H1 (cell line): ENCODE measurements at regions not wholly inside any gene's neighbourhood (a gene's known extent, or its start where the extent isn't known, plus 50 kb on each side); places are given as distances from the start of the nearest gene placed in this dataset.

Source experiments
- CTCF ChIA-PET: fragments of 300-600 bp; sonication (Branson Sonifier 250); formaldehyde crosslinking; loops from one replicate; lab custom pipeline; 2021; ENCODE audit not compliant: partially characterized antibody; lab: Charles Lee
- POLR2A ChIA-PET: fragments of 300-600 bp; sonication (Branson Sonifier 250); formaldehyde crosslinking; loops from one replicate; lab custom pipeline; 2021; ENCODE audit warnings: inconsistent platforms; ENCODE audit not compliant: partially characterized antibody; lab: Charles Lee
- DNase-seq, 2 experiments: peaks; one replicate each; pipeline versions ENCODE4 v3.0.0 to v3.0.0-alpha.2; 2010 to 2022; ENCODE audit warnings: low spot score in 2 of 2, low read depth in 1 of 2, mixed read lengths in 1 of 2
- FAIRE-seq: peaks from 2 replicates; lab custom pipeline; 2011; peaks lifted over from hg19 to GRCh38; lab: Jason Lieb, UNC
- H2AFZ ChIP-seq: 2 replicates; pipeline ENCODE4 v1.8.1; 2012; ENCODE audit warnings: low read length, inconsistent platforms
- H2AK5ac ChIP-seq: 2 replicates; pipeline ENCODE4 v1.6.1; 2013; ENCODE audit warnings: low read depth, low read length
- H2BK120ac ChIP-seq: replicated peaks from 2 replicates; pipeline ENCODE3; 2013; ENCODE audit warnings: low read depth, low read length, inconsistent platforms
- H2BK12ac ChIP-seq: 2 replicates; pipeline ENCODE4 v1.6.1; 2013; ENCODE audit warnings: low read depth, low read length
- H2BK15ac ChIP-seq: 2 replicates; pipeline ENCODE4 v1.6.1; 2013; ENCODE audit warnings: low read length
- H2BK20ac ChIP-seq: 2 replicates; pipeline ENCODE4 v1.6.1; 2013; ENCODE audit warnings: low read length
- H2BK5ac ChIP-seq: 2 replicates; pipeline ENCODE4 v1.6.1; 2013; ENCODE audit warnings: low read depth, low read length
- H3K14ac ChIP-seq: 2 replicates; pipeline ENCODE4 v1.6.1; 2013; ENCODE audit warnings: inconsistent platforms; ENCODE audit not compliant: insufficient read length
- H3K18ac ChIP-seq: 2 replicates; pipeline ENCODE4 v1.6.1; 2013; ENCODE audit warnings: low read length; ENCODE audit errors: extremely low read depth
- H3K23ac ChIP-seq: 2 replicates; pipeline ENCODE4 v1.6.1; 2013; ENCODE audit warnings: inconsistent platforms; ENCODE audit not compliant: insufficient read length
- H3K23me2 ChIP-seq: 2 replicates; pipeline ENCODE4 v1.6.1; 2013; ENCODE audit warnings: low read depth, low read length
- H3K27ac ChIP-seq: 2 replicates; pipeline ENCODE4 v1.6.1; 2011; ENCODE audit warnings: low read depth, low read length, inconsistent platforms
- H3K27me3 ChIP-seq, 4 experiments: replicated peaks in 1 of 4; 1 replicate in 1 of 4; 2 replicates in 3 of 4; pipeline versions ENCODE4 v1.6.1 to v1.8.1; 2011 to 2013; ENCODE audit warnings: low read length in 3 of 4, mild to moderate bottlenecking in 3 of 4, inconsistent platforms in 2 of 4, mixed read lengths in 2 of 4, moderate library complexity in 1 of 4; ENCODE audit not compliant: control insufficient read depth in 3 of 4, insufficient read depth in 3 of 4; ENCODE audit errors: extremely low read depth in 1 of 4
- H3K36me3 ChIP-seq, 4 experiments: 2 replicates each; pipeline versions ENCODE4 v1.6.1 to v1.8.1; 2011 to 2013; ENCODE audit warnings: mild to moderate bottlenecking in 4 of 4, low read length in 3 of 4, moderate library complexity in 2 of 4, control low read depth in 1 of 4, inconsistent platforms in 1 of 4; ENCODE audit not compliant: insufficient read depth in 4 of 4, control insufficient read depth in 2 of 4
- H3K4ac ChIP-seq: replicated peaks from 2 replicates; pipeline ENCODE3; 2013; ENCODE audit warnings: low read length, low read depth, mixed read lengths, inconsistent platforms; ENCODE audit not compliant: insufficient read length
- H3K4me1 ChIP-seq, 4 experiments: replicated peaks in 1 of 4; 1 replicate in 1 of 4; 2 replicates in 3 of 4; pipeline versions ENCODE4 v1.6.1 to v1.8.1; 2011 to 2013; ENCODE audit warnings: low read length in 3 of 4, inconsistent platforms in 2 of 4, mixed read lengths in 1 of 4; ENCODE audit not compliant: insufficient read depth in 4 of 4, control insufficient read depth in 3 of 4
- H3K4me2 ChIP-seq, 2 experiments: 2 replicates each; pipeline versions ENCODE4 v1.6.1 to v1.8.1; 2011 to 2013; ENCODE audit warnings: low read depth in 2 of 2, low read length in 2 of 2, control low read depth in 1 of 2, inconsistent platforms in 1 of 2, mild to moderate bottlenecking in 1 of 2; ENCODE audit not compliant: insufficient read depth in 1 of 2
- H3K4me3 ChIP-seq, 4 experiments: fragments of 200-600, 300-600 bp in 1 of 4; sonication (generic), shearing (Covaris generic), sonication (Bioruptor Twin) in 1 of 4; 2 replicates each; pipeline versions ENCODE4 v1.5.1 to v1.8.1; 2011 to 2016; ENCODE audit warnings: low read length in 4 of 4, low read depth in 3 of 4, control low read depth in 2 of 4, inconsistent platforms in 2 of 4, mild to moderate bottlenecking in 2 of 4, mixed read lengths in 1 of 4, moderate library complexity in 1 of 4; ENCODE audit not compliant: insufficient read depth in 2 of 4; ENCODE audit errors: extremely low read depth in 1 of 4
- H3K56ac ChIP-seq: replicated peaks from 2 replicates; pipeline ENCODE3; 2013; ENCODE audit warnings: low read depth, mild to moderate bottlenecking, mixed read lengths, low read length, inconsistent platforms; ENCODE audit not compliant: insufficient read length
- H3K79me1 ChIP-seq: 2 replicates; pipeline ENCODE4 v1.6.1; 2013; ENCODE audit warnings: low read depth, low read length, control low read depth
- H3K79me2 ChIP-seq, 2 experiments: 2 replicates each; pipeline versions ENCODE4 v1.6.1 to v1.8.1; 2012 to 2013; ENCODE audit warnings: low read length in 2 of 2, mild to moderate bottlenecking in 2 of 2, inconsistent platforms in 1 of 2; ENCODE audit not compliant: insufficient read depth in 2 of 2, control insufficient read depth in 1 of 2
- H3K9ac ChIP-seq, 4 experiments: replicated peaks in 1 of 4; 1 replicate in 1 of 4; 2 replicates in 3 of 4; pipeline versions ENCODE4 v1.6.1 to v1.8.1; 2011 to 2013; ENCODE audit warnings: low read depth in 3 of 4, low read length in 3 of 4, control low read depth in 2 of 4, mild to moderate bottlenecking in 2 of 4, moderate library complexity in 2 of 4, inconsistent platforms in 1 of 4; ENCODE audit errors: extremely low read depth in 1 of 4
- H3K9me3 ChIP-seq, 2 experiments: 2 replicates each; pipeline versions ENCODE4 v1.6.1 to v1.8.1; 2012 to 2013; ENCODE audit warnings: mild to moderate bottlenecking in 2 of 2, moderate library complexity in 2 of 2, control low read depth in 1 of 2, inconsistent platforms in 1 of 2, low read depth in 1 of 2, low read length in 1 of 2, mixed read lengths in 1 of 2; ENCODE audit not compliant: insufficient read depth in 2 of 2
- H4K20me1 ChIP-seq, 2 experiments: replicated peaks in 1 of 2; 2 replicates each; pipeline versions ENCODE3 to v1.8.1; 2011 to 2013; ENCODE audit warnings: inconsistent platforms in 2 of 2, low read length in 2 of 2, mild to moderate bottlenecking in 1 of 2; ENCODE audit not compliant: insufficient read depth in 2 of 2, control insufficient read depth in 1 of 2
- H4K5ac ChIP-seq: 2 replicates; pipeline ENCODE4 v1.6.1; 2013; ENCODE audit warnings: low read length, low read depth, mixed read lengths, inconsistent platforms; ENCODE audit not compliant: insufficient read length
- H4K8ac ChIP-seq: 2 replicates; pipeline ENCODE4 v1.8.0; 2013; ENCODE audit warnings: mild to moderate bottlenecking, moderate library complexity, low read length, inconsistent platforms; ENCODE audit not compliant: insufficient read depth; ENCODE audit errors: extremely low read depth
- H4K91ac ChIP-seq: replicated peaks from 2 replicates; pipeline ENCODE3; 2013; ENCODE audit warnings: low read length, mixed read lengths, inconsistent platforms; ENCODE audit not compliant: insufficient read length
- ATF3 ChIP-seq: IDR thresholded peaks from 2 replicates; pipeline ENCODE4 v1.6.1; 2011; ENCODE audit warnings: low read depth, mild to moderate bottlenecking, low read length; ENCODE audit not compliant: insufficient read depth
- TCF12 ChIP-seq: IDR thresholded peaks from 2 replicates; pipeline ENCODE4 v1.6.1; 2011; ENCODE audit warnings: low read depth, mild to moderate bottlenecking, low read length
- WGBS, 2 experiments: shearing (Covaris generic) in 1 of 2; methylation state at CpG; one replicate each; pipeline versions ENCODE4 v1.1.6 to v1.1.7; 2013 to 2015; ENCODE audit warnings: low lambda C conversion rate in 2 of 2, mixed read lengths in 2 of 2, inconsistent platforms in 1 of 2, low coverage in 1 of 2, missing lambda C conversion rate in 1 of 2; ENCODE audit not compliant: insufficient replicate concordance in 2 of 2, insufficient coverage in 1 of 2, insufficient read length in 1 of 2; ENCODE audit errors: extremely low coverage in 1 of 2, missing lambda C conversion rate in 1 of 2; 5-methylcytosine and 5-hydroxymethylcytosine counted together

- Histone ChIP-seq H4K20me1 (no peaks in the 10 kb centered on the region), H3K23ac (no peak overlapping the region), H3K23me2 (no peaks in the 10 kb centered on the region), H2AFZ (no peak overlapping the region), H3K4me2 (no peak overlapping the region), H3K9me3 (0 out of 4 replicates have a peak, but pooled peaks cover 0 to 3% of the 10 kb centered on the region in 2 experiments), H3K9ac (no peak overlapping the region), H4K5ac (no peak overlapping the region), H3K56ac (no peak overlapping the region), H3K27ac (no peak overlapping the region), H2BK12ac (no peak overlapping the region), H3K36me3 (no peaks in the 10 kb centered on the region), H3K27me3 (no peaks in the 10 kb centered on the region), H3K79me2 (no peaks in the 10 kb centered on the region), H3K4ac (no peak overlapping the region), H4K8ac (no peak overlapping the region), H2BK5ac (no peak overlapping the region), H2AK5ac (no peak overlapping the region), H2BK120ac (no peak overlapping the region), H2BK15ac (no peak overlapping the region), H3K4me3 (no peak overlapping the region), H4K91ac (no peak overlapping the region), H3K4me1 (no peaks in the 10 kb centered on the region), H3K18ac (no peak overlapping the region), H3K79me1 (no peaks in the 10 kb centered on the region), H3K14ac (no peak overlapping the region), H2BK20ac (no peak overlapping the region)
- no peak for TF ChIP-seq ATF3
- TF ChIP-seq TCF12 = no peak
- DNase-seq (no peak), FAIRE-seq (no peak)
- 91% methylated on average over 11 of the region's 14 CpGs; no CpG with 5 or more reads in 1 of the 2 experiments for WGBS, 2 experiments
- ChIA-PET CTCF (interaction anchor here (1.0 to 1.5 kb wide), 2 partner anchors 16 to 206 kb away, joined by 3 to 5 read pairs; no protein-coding TSS in a partner anchor), POLR2A (interaction anchor here (0.6 to 1.3 kb wide), 3 partner anchors 11 to 243 kb away, joined by 3 to 4 read pairs (median 4); no protein-coding TSS in a partner anchor)
These were observed 189.3 kb downstream of the KCNA5 start for GRCh38 chr12:5232826-5233500.
